Fibroblast of pulmonary artery (primary cell): ENCODE measurements at regions not wholly inside any gene's neighbourhood (a gene's known extent, or its start where the extent isn't known, plus 50 kb on each side); places are given as distances from the start of the nearest gene placed in this dataset.

ENCODE experiments used
- DNase-seq: peaks from one replicate; pipeline ENCODE4 v3.0.0-alpha.2; 2010; ENCODE audit warnings: low read depth
- H3K4me3 ChIP-seq: replicated peaks from 2 replicates; pipeline ENCODE4 v1.5.1; 2011; ENCODE audit warnings: low read depth, mild to moderate bottlenecking, control low read depth, low read length, moderate library complexity
- TF ChIP-seq, protein P1 (sequence below): IDR thresholded peaks from 2 replicates; pipeline ENCODE4 v1.5.1; 2011; ENCODE audit warnings: mild to moderate bottlenecking, control low read depth, low read length, inconsistent platforms; ENCODE audit errors: missing control alignments

DNA sequence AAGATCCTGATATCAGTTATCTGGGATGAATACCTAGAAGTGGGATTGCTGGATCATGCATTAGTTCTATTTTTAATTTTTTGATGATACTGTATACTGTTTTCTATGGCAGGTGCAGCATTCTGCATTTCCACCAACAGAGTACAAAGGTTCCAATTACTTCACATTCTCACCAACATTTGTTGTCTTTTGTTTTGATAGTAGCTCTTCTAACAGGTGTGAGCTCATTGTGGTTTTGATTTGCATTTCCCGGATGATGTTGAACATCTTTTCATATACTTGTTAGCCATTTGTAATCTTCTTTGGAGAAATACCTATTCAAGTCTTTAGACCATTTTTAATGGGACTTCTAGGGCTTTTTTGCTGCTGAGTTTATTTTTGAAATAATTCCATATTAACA is 139.2 kb upstream of the AMOT start:
- TF ChIP-seq, protein P1, sequence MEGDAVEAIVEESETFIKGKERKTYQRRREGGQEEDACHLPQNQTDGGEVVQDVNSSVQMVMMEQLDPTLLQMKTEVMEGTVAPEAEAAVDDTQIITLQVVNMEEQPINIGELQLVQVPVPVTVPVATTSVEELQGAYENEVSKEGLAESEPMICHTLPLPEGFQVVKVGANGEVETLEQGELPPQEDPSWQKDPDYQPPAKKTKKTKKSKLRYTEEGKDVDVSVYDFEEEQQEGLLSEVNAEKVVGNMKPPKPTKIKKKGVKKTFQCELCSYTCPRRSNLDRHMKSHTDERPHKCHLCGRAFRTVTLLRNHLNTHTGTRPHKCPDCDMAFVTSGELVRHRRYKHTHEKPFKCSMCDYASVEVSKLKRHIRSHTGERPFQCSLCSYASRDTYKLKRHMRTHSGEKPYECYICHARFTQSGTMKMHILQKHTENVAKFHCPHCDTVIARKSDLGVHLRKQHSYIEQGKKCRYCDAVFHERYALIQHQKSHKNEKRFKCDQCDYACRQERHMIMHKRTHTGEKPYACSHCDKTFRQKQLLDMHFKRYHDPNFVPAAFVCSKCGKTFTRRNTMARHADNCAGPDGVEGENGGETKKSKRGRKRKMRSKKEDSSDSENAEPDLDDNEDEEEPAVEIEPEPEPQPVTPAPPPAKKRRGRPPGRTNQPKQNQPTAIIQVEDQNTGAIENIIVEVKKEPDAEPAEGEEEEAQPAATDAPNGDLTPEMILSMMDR = no peak
- no peak for DNase-seq
- no peak overlapping the region for H3K4me3 ChIP-seq

DNA sequence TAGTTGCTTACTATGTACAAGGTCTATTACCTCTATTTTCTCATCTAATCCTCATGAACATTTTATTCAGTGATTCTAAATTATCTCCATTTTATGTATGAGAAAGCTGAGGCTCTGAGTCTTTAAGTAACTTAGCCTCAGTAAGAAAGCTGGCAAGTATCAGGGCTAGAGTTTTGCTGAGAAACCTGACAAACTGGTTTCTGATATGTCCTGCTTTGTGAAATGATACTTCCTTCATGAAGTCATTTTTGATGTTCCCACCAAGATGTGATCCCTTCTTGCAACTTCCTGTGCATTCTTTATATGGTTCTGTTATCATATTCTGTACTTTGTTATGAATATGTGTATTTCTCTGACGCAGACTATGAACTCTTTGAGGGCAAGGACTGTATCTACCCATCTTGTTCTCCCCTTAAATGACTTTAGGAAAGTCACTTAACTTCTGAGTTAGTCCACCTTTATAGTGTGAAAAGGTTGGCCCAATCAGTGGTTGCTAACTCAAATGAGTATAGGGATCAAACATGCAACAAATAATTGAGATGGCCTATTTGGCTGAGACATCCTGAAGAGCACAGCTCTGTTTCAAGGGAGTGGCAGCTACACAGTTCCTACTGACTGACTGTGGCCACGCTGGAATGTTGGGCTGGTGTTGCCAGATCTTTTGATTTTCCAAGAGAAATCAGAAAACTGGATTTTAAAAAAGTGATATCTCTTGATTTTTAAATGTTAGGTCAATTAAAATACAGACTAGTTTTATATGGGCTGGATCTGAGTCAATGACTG is 127.9 kb upstream of the AMOT start:
- no peak for DNase-seq
- no peak overlapping the region for H3K4me3 ChIP-seq
- TF ChIP-seq, protein P1 = no peak

DNA sequence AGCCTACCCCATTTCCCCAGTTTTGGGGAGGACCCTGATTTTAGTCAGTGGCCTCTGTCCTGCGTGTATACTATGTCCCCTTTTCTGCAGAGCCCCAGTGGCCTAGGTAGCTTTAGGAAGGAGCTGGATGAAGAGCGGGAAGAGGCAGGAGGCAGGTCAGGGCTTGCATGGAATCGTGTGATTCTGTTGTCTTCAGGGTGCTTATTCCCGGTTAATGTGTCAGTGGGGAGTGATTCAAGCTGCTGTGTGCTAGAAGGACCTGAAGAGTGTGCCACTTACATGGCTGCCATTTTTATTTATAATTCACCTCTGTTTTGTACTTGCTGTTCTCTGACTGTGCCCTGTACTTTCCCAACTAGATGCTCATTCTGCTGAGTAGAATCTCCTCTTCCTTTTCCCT is 127.3 kb upstream of the AMOT start:
- TF ChIP-seq, protein P1 = no peak
- no peak for DNase-seq
- no peak overlapping the region for H3K4me3 ChIP-seq

GRCh38 chrX:112967341-112967740 is 126.7 kb upstream of the AMOT start:
- H3K4me3 ChIP-seq = no peak overlapping the region
- DNase-seq = peak; percentile 0
- TF ChIP-seq, protein P1 = no peak

DNA sequence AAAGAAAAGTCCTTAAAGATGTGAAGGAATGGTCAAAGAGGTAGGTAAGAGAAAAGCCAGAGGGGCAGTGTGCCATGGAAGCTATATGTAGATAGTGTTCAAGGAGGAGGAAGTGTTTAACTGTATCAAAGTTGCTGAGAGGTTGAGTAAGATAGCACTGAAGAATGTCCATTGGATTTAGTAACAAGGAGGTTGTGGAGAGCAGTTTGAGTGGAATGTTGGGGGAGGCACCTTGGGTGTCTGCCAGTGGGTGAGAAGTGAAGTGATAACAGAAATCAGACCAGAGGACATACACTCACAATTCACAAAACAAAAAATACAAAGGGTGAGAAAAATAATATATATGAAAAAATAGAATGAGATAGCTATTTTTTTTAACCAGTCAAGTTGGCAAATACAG is 121.3 kb upstream of the AMOT start:
- TF ChIP-seq, protein P1 = no peak
- no peak overlapping the region for H3K4me3 ChIP-seq
- DNase-seq = no peak

DNA sequence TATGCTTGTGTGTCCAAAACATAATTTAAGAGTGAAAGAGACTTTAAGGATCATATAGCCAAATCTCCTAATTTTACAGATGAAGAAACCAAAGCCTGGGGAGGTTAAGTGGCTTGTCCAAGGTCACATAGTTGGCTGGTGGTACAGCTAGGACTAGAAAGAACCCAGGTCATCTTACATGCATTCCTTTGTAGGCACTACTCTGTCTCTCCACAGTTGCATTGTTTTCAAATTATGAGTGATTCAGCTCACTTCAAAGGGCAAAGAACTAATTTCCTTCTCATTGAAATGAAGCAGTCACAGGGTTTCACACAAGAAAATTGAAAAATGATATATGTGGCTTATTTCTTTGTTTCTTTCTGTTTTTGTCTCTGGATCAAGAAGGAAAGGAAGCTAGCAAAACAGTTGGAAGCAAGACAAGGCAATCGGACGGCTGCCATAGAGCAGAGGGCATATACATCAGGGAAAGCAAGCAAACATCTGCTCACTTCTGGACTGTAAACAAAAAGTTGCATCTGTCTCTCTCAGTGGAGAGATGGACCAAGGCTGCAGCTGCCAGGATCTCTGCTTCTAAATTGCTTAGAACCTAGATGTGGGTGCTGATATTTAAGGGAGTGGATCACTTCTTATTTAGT is 107.5 kb upstream of the AMOT start:
- H3K4me3 ChIP-seq = no peak overlapping the region
- TF ChIP-seq, protein P1 = no peak
- DNase-seq = no peak

DNA sequence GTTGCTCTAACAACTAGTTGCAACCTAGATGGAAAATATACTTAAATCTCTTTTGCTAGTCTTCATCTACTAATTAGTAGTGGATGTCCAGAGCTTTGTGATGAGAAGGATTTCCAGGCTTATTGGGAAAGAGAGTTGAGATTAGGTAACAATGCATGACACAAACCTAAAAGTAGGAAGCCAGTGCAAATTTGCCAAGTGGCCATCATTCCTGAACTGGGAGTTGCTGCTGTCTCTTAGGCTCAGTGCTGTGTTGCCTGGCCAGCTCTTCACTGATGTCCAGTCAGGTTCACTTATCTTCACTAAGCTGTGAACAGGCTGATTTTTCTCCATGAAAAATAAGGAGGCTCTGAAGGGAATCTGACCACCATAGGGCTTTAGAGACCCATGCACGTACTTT is 105.6 kb upstream of the AMOT start:
- no peak for DNase-seq
- TF ChIP-seq, protein P1 = no peak
- H3K4me3 ChIP-seq = no peak overlapping the region
